Small intestine (tissue), 7 donors: ENCODE measurements at regions not wholly inside any gene's neighbourhood (a gene's known extent, or its start where the extent isn't known, plus 50 kb on each side); places are given as distances from the start of the nearest gene placed in this dataset.

ENCODE experiments used
- DNase-seq, 2 donors: peaks; one replicate each; pipeline versions ENCODE4 v3.0.0 to v3.0.0-alpha.2; 2013
- FAIRE-seq: peaks from 2 replicates; lab custom pipeline; 2012; peaks lifted over from hg19 to GRCh38; lab: Jason Lieb, UNC
- H3K27ac ChIP-seq, 3 donors: one replicate each; pipeline ENCODE4 v1.5.1; 2013; ENCODE audit warnings: low read length in 2 of 3, mild to moderate bottlenecking in 2 of 3, control low read depth in 1 of 3, inconsistent platforms in 1 of 3, low read depth in 1 of 3, moderate library complexity in 1 of 3
- H3K27me3 ChIP-seq, 3 donors: one replicate each; pipeline ENCODE4 v1.6.1; 2013; ENCODE audit warnings: low read length in 3 of 3, inconsistent platforms in 1 of 3; ENCODE audit not compliant: control insufficient read depth in 3 of 3, insufficient read depth in 3 of 3
- H3K36me3 ChIP-seq, 3 donors: one replicate each; pipeline ENCODE4 v1.6.1; 2013; ENCODE audit warnings: low read length in 3 of 3, inconsistent platforms in 1 of 3, low read depth in 1 of 3, mild to moderate bottlenecking in 1 of 3, moderate library complexity in 1 of 3; ENCODE audit not compliant: control insufficient read depth in 3 of 3, insufficient read depth in 2 of 3
- H3K4me1 ChIP-seq, 3 donors: one replicate each; pipeline ENCODE4 v1.6.1; 2013; ENCODE audit warnings: low read length in 2 of 3, inconsistent platforms in 1 of 3, low read depth in 1 of 3, mild to moderate bottlenecking in 1 of 3, moderate library complexity in 1 of 3; ENCODE audit not compliant: control insufficient read depth in 3 of 3, insufficient read depth in 2 of 3
- H3K4me3 ChIP-seq, 3 donors: one replicate each; pipeline ENCODE4 v1.5.1; 2013; ENCODE audit warnings: low read length in 3 of 3, control low read depth in 1 of 3, inconsistent platforms in 1 of 3, low read depth in 1 of 3, mild to moderate bottlenecking in 1 of 3, moderate library complexity in 1 of 3
- H3K9me3 ChIP-seq, 2 donors: one replicate each; pipeline ENCODE4 v1.6.1; 2013; ENCODE audit warnings: low read depth in 1 of 2, low read length in 1 of 2; ENCODE audit not compliant: control insufficient read depth in 2 of 2, insufficient read depth in 1 of 2
- WGBS, 3 donors: extraction: QIAGEN DNeasy Blood & Tissue Kit; methylation state at CpG; one replicate each; pipeline ENCODE4 v1.1.7; 2013; 5-methylcytosine and 5-hydroxymethylcytosine counted together
- donor health status: healthy with polysubstance abuse.
- donor health status: control.
- donor health status: control.
- donor health status: Bipolar disorder and iron deficiency.
- donor health status: healthy.

GRCh38 chr20:7500231-7500663, 440.0 kb downstream of the HAO1 start:
- no peak overlapping the region for H3K27ac ChIP-seq
- H3K4me1 ChIP-seq = no peaks in the 10 kb centered on the region
- WGBS, 3 donors = 77 to 82% (median 80%) methylated on average over 1 of the region's 1 CpG
- H3K36me3 ChIP-seq = no peaks in the 10 kb centered on the region
- no peaks in the 10 kb centered on the region for H3K9me3 ChIP-seq
- DNase-seq (no peak), FAIRE-seq (no peak)
- H3K4me3 ChIP-seq = no peak overlapping the region
- no peaks in the 10 kb centered on the region for H3K27me3 ChIP-seq

- no peaks in the 10 kb centered on the region for H3K27me3 ChIP-seq
- H3K36me3 ChIP-seq = no peaks in the 10 kb centered on the region
- FAIRE-seq (no peak), DNase-seq (no peak)
- no peak overlapping the region for H3K4me3 ChIP-seq
- no peaks in the 10 kb centered on the region for H3K9me3 ChIP-seq
- no peak overlapping the region for H3K27ac ChIP-seq
- WGBS, 3 donors = 37 to 50% (median 48%) methylated on average over 3 of the region's 3 CpGs
- no peaks in the 10 kb centered on the region for H3K4me1 ChIP-seq
These were observed 436.8 kb downstream of the HAO1 start for GRCh38 chr20:7503501-7503900.

- FAIRE-seq (no peak), DNase-seq (no peak)
- Histone ChIP-seq H3K27ac (no peak overlapping the region), H3K27me3 (no peaks in the 10 kb centered on the region), H3K4me3 (no peak overlapping the region), H3K36me3 (no peaks in the 10 kb centered on the region), H3K9me3 (no peaks in the 10 kb centered on the region), H3K4me1 (no peaks in the 10 kb centered on the region)
- WGBS, 3 donors = 51 to 64% (median 52%) methylated on average over 4 of the region's 4 CpGs
These were observed 435.0 kb downstream of the HAO1 start for GRCh38 chr20:7505152-7505834.

- Histone ChIP-seq H3K27ac (no peak overlapping the region), H3K9me3 (no peaks in the 10 kb centered on the region), H3K27me3 (no peaks in the 10 kb centered on the region), H3K4me1 (no peaks in the 10 kb centered on the region), H3K36me3 (no peaks in the 10 kb centered on the region), H3K4me3 (no peak overlapping the region)
- DNase-seq = no peak
- no peak for FAIRE-seq
- WGBS, 3 donors = 91 to 96% (median 92%) methylated on average over 4 of the region's 4 CpGs
These were observed 434.4 kb downstream of the HAO1 start for GRCh38 chr20:7505835-7506221.

GRCh38 chr20:7516621-7517111, 423.6 kb downstream of the HAO1 start:
- Histone ChIP-seq H3K27ac (no peak overlapping the region), H3K4me3 (no peak overlapping the region), H3K4me1 (no peaks in the 10 kb centered on the region), H3K9me3 (no peaks in the 10 kb centered on the region), H3K27me3 (no peaks in the 10 kb centered on the region), H3K36me3 (no peaks in the 10 kb centered on the region)
- 34 to 47% (median 45%) methylated on average over 6 of the region's 6 CpGs for WGBS, 3 donors
- FAIRE-seq (no peak), DNase-seq (no peak)

GRCh38 chr20:7520361-7520760, 419.9 kb downstream of the HAO1 start:
- Histone ChIP-seq H3K4me1 (no peaks in the 10 kb centered on the region), H3K4me3 (no peak overlapping the region), H3K27ac (no peak overlapping the region), H3K36me3 (no peaks in the 10 kb centered on the region), H3K27me3 (no peaks in the 10 kb centered on the region), H3K9me3 (no peaks in the 10 kb centered on the region)
- 70 to 79% (median 74%) methylated on average over 4 of the region's 4 CpGs for WGBS, 3 donors
- DNase-seq (no peak), FAIRE-seq (no peak)

- H3K36me3 ChIP-seq = no peaks in the 10 kb centered on the region
- DNase-seq = no peak
These were observed 417.0 kb downstream of the HAO1 start for GRCh38 chr20:7523288-7523687.

GRCh38 chr20:7540018-7540417, 400.2 kb downstream of the HAO1 start:
- no peaks in the 10 kb centered on the region for H3K27me3 ChIP-seq
- no peaks in the 10 kb centered on the region for H3K36me3 ChIP-seq
- FAIRE-seq (no peak), DNase-seq (no peak)
- no peak overlapping the region for H3K27ac ChIP-seq
- no peaks in the 10 kb centered on the region for H3K4me1 ChIP-seq
- no peak overlapping the region for H3K4me3 ChIP-seq
- no peaks in the 10 kb centered on the region for H3K9me3 ChIP-seq

More at GRCh38 chr20:7523288-7523687, 417.0 kb downstream of the HAO1 start:
- no peak for FAIRE-seq
- H3K4me3 ChIP-seq = no peak overlapping the region
- no peaks in the 10 kb centered on the region for H3K4me1 ChIP-seq
- H3K27me3 ChIP-seq = no peaks in the 10 kb centered on the region
- H3K27ac ChIP-seq = no peak overlapping the region
- no peaks in the 10 kb centered on the region for H3K9me3 ChIP-seq

GRCh38 chr20:7540923-7541322, 399.3 kb downstream of the HAO1 start:
- 73 to 80% (median 78%) methylated on average over 2 of the region's 2 CpGs for WGBS, 3 donors
- H3K4me1 ChIP-seq = no peaks in the 10 kb centered on the region
- no peak overlapping the region for H3K4me3 ChIP-seq
- no peak for FAIRE-seq
- no peak overlapping the region for H3K27ac ChIP-seq
- H3K27me3 ChIP-seq = no peaks in the 10 kb centered on the region
- no peak for DNase-seq
- no peaks in the 10 kb centered on the region for H3K9me3 ChIP-seq
- H3K36me3 ChIP-seq = no peaks in the 10 kb centered on the region
